ENCODE measurements at regions not wholly inside any gene's neighbourhood (a gene's known extent, or its start where the extent isn't known, plus 50 kb on each side); places are given as distances from the start of the nearest gene placed in this dataset.

DNA sequence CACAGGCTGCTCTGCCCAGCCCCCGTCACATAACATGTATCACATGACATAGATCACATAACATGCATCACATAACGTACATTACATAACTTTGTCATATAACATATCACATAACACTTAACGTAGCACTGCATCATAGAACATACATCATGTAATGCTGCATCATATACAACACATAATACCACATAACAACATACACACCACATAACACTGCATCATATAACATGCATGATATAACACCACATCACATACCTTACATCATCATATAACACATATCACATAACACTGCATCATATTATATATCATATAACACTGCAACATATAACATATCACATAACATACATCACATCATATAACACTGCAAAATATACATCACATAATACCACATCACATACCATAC lies 83.8 kb downstream of the AXIN2 start:
- no peak for DNase-seq

DNA sequence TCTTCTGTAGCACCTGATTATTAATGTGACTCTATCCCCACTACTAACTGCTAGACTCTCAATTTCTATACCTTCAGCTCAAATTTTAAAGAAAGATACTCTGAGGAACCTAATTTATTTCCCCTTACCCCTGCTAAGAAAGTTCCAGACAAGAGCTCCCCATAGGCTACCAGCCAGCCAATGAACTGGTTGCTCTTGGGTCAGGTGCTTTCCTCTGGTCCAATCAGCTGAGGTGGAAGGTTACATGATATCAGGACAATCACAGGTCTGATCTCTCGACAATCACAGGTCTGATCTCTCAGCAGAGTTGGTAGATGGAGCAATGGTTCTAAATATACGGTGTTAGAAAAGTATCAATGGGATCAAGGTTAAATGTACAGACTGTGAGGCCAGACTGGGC lies 86.8 kb downstream of the AXIN2 start:
- DNase-seq = no peak

DNA sequence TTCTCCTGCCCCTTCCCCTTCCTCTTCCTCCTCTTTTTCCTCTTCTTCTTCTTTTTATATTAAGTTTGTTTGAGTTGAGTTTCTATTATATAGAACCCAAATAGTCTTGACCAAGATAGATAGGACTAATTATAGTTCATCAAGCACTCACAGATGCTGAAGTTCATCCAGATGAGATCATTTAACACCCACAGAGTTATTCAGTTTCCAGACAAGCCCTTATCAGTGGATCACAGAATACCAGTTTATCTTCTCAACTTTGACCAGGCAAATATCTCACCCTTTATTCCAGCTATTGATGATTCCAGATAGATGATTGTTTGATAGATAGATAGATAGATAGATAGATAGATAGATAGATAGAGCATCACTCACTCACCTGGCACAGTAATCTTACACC lies 87.5 kb downstream of the AXIN2 start:
- no peak for DNase-seq

DNA sequence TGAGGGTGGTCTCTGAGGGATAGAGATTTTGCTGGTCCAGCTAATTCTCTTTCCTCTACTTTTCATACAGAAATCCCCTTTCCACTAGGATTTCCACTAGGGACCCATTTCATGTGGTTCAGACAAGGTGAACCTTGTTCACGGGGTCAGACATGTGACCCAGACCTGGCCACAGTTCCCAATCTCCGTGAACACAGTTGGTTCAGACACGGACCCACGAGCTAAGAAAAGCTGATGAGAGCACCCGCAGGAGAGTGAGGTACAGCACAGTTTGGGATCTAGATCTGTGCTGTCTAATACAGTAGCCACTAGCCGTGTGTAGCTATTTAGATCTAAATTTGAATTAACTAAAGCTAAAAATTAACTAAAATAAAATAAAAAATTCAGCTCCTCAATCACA lies 88.1 kb downstream of the AXIN2 start:
- no peak for DNase-seq

DNA sequence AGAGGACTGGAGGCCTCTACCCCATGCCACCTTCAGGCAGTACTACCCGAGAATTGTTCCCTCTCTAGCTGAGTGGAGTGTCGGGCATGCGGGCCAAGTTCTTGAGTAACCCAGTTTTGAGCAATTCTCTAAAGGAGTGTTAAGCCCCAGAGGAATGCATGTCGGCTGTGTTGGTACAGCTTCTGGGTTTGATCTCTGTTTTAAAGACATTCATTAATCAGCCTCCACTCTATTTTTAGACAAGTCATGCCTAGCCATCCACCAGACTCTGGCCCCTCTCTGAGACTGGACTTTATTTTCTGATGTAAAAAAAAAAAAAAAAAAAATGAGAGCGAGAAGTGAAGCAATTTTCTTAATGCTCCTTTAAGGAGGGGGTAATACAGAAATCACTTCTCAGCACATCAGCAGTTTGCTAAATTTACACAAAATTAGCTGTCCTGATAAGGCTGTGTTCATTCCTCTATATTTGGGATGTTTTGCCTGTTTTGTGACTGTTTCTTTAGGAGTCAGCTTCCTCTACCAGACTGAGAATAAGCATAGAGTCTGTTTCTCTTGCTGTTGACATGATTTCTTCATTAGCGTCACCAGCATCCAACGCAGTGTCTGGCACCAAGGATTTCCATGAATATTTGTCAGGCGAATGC lies 88.7 kb downstream of the AXIN2 start:
- DNase-seq = no peak

DNA sequence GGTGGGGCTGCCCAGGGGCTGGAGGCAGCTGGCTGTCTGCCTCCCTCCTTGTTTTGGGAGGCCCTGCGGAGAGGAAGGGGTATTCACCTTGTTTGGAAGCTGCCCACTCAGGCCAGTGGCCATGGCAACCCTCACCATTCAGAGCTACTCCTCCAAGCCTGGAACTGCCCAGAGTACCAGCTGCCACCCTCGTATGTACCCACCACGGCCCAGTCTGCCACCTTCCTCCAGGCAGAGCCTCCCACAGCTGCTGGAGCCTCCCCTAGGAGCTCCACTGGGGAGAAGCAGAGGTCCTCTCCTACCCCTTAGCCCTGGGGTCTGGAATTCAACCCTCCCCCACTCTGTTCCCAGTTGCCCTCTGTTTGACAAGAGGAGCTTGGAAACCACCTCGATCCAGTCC lies 90.7 kb downstream of the AXIN2 start:
- DNase-seq = no peak

DNA sequence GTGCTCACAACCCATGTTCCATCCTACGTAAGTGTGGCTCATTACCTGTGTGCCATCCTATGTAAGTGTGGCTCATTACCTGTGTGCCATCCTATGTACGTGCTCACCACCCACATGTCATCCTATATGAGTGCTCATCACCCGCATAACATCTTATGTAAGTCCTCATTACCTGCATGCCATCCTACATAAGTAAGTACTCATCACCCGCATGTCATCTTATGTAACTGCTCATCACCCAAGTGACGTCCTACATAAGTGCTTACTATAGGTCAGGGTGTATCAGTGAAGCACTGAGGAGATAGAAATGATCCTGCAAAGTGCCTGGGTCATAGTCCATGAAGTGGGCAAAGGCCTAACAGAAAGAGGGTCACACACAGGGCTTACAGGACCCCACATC lies 93.1 kb downstream of the AXIN2 start:
- DNase-seq = no peak

DNA sequence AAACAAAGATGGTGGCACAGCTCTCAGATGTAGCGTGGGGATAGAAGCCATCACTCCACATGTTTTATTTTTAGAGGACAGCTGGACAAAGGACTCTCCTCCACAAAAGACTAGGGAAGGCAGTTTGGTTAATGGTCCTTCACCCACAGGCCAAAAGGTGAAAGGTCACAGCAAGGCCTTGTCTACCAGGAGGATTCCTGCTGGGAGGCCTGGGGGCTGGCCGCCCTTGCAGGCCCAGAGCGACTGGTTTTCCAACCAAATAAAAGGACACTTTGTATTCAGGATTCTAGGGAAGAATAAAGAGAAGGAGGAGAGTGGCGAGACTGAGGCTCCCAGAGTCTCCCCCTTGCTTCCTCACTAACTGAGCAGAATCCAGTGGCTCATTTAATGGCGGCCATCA lies 94.3 kb downstream of the AXIN2 start:
- DNase-seq = no peak

DNA sequence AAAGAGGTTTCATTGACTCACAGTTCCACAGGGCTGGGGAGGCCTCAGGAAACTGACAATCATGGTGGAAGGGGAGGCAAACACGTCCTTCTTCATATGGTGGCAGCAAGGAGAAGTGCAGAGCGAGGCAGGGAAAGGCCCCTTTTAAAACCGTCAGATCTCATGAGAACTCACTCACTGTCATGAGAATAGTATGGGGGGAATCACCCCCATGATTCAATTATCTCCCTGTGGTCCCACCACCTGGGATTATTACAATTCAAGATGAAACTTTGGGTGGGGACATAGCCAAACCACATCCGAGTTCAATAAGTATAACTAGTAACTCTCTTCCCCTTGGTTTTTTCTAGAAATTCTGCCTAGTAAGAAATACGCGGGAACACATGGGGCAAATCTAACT lies 94.9 kb downstream of the AXIN2 start:
- DNase-seq = no peak

DNA sequence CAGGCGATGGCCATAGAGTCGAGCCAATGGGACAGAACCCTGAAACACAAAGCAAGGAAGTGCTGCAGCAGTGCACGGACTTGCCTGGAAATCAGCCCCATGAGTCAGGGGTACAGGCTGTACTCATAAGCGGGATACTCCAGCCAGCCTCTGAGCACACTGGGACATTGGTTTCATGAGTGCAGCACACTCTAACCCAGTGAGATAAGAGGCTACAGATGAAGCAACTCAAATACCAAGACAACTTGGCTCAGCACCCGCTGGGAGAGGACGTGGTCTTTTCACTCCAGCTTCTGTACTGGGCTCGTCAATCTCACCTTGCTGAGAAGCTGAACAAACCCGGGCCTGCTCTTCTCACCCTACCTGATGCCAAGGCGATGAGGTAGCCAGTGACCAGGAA lies 98.2 kb downstream of the AXIN2 start:
- no peak for DNase-seq

DNA sequence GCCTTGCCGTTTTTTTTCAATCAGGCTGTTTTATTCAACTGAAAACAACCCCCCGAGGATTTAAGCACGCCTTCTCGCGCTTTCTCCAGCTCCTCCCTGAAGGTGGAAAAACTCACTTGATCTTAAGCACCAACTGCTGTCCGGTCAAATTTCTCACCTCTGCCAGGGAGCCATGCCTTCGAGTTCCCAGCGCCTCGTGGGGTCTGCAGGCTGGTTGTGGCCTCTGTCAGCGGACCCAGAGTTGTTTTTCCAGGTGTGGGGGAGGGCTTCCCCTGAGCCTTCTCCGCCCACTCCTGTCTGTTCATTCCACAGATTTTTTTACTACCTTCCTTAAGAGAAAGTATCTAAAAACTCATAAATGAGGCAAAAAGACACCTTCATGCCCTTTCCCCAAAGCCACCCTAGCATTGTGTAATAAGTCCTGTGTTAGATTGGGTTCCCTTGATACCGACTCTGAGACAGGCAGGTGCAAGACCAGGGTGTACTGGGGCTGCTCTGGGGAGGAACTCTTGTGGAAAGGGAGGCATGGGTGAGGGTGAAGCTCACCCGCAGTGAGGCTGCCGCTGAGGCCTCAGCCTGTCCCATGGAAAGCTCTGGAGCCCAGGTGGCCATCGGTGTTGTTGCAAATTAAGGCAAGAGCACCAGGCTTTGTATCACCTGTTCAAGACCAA lies 101.6 kb downstream of the AXIN2 start:
- DNase-seq = no peak

DNA sequence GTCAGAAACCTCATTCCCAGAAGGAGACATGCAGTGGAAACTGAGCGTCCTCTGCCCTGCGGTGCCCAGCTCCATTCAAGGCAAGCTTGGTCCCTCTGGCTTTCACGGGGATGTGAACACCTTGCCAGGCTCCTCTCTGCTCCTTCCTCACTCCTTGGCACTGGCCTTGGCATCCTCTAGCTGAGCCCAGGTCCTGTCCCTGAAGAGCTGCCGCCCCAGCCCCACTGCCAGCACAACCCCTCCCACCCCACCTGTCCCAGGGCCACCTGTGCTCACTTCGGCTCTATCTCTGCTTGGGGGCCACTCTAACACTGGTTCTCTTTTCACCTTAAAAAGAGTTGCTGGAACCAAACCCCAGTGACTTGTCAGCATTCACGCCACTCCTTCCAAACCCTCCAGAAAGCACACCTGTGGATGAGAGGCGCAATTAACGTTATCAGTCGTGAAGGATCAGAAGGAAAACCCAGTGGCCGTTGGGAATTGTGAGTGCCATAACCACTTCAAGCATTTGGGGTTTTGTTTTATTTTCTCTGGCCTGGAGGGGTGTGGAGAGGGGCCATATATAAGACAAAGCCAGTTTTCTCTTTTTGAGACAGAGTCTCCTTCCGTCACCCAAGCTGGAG lies 103.7 kb downstream of the AXIN2 start:
- DNase-seq = no peak

DNA sequence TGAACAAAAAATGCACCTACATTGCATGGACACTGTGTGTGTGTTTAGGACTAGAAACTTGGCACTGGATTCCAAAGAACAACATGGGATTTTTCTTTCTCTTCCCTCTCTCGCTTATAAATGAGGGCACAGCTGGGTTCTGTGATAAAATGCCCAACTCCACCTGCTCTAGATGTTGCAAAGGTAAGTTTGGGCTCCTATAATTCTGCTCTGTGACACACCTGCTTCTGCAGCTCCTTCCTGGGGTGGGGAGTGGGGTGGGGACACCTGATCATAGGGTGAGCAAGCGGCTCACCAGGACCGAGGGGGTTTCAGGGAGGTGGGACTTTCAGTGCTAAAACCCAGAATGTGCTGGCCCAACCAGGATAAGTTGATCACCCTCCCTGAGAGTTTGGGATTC lies 104.3 kb downstream of the AXIN2 start:
- no peak for DNase-seq

DNA sequence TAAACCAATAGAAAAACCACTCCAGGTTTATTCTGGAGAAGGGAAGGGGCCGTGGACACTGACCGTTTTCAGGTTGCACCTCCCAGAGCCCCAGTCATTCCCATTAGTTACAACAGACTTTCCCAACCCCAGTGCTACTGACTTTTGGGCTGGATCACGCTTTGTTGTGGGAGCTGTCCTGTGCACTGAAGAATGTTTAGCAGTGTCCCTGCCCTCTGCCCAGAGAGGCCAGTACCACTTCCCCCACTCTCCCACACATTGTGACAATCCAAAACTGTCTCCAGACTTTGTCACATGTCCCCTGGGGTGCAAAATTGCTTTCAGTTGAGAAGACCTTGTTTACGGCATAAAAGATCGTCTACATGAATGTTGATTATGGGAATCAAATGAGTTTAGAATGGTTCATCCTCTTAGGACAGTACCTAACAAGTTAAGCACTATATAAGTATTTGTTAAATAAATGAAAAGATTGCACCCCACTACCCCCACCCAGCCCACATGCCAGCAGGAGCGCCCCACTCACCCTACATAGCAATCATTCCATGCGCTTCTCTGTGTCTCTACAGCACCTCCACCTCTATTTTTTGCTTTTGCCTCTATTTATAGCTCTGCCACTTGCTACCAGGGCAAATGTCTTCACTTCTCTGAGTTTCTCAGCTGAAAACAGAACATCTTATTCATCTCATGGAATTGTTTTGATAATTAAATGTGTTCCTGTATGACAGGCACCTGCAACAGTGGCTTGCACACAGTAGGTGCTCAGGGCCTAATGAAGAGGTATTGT lies 104.9 kb downstream of the AXIN2 start:
- DNase-seq = no peak

DNA sequence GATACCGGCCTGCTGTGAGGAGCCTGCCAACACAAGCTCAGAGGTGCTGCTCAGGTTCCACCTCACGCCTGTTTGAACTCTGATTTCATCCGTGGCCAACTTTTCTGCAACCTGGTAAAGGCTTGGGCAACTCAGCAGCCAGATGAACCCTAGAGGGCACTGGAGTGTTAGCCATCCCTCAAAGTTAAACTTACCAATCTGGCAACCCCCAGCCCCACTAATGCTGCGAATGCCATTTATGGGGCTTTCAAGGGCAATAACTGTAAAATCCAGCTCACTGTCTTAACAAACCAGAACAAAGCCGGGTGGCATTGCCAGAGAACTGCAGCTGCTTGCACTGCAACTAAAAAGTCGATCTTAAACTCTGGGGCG lies 105.5 kb downstream of the AXIN2 start:
- DNase-seq = peak in 1 of 2 donors; percentile 6

DNA sequence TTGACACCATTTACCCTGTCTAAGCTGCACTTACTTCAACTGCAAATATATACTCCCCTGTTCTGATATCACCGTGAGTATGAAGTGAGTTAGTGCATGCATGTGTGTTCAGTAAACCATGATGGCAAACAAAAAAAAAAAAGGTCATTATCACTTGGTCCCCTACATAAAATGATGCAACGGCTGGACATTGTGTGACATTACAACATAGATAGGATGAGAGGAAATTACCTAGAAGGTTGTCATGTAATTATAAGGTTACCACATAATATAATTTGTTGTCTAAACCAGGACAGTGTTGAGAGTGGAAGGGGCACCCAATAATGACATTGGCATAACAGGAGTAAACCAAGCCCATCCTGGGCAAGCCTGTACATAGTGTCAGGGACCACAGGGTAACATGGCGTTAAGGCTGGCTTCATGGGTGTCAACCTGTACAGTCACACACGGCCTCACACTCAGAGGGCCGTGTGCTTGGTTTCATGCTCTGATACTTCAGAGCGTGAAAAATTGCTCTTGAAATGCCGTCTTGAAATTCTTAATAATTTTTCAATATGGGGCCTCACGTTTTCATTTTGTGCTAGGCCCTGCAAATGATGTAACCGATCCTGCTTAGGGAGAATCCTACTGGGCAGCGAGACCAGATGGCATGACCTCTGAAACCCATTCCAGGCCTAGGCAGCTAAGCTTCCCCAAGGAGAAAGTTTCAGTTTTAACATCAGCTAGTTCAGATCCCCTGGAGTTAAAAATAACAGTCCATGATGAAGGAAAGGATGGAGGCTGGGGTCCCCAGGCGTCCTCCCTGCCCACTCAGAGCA lies 106.1 kb downstream of the AXIN2 start:
- DNase-seq = no peak

DNA sequence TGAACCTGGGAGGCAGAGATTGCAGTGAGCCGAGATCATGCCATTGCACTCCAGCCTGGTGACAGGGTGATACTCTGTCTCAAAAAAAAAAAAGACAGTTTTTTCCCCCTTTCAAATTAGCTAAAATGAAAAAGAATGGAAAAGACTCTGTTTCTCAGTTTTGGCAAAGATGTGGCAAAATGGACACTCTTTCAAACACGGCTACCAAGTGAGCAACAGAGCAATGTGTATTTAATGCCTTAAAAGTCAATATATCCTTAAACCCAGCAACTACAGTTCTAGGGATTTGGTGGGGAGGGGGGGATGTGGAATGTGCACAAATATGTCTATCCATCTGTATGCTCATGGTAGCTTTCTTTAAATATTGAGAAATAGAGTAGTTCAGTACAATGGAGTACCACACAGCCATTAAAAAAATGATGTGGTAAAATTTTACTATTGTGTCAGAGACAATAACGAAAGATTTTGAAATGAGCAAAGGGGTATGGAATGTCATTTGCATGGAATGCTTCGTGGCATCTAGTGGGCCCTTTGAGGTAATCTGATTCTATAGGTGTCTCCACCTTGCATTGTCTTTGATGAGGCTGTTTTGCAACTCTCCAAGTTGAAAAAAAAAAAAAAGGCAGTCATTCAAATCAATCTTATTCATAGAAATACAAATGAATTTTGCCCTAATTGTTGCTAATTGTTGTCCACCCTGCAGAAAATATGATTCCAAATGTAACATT lies 108.1 kb downstream of the AXIN2 start:
- DNase-seq = no peak

DNA sequence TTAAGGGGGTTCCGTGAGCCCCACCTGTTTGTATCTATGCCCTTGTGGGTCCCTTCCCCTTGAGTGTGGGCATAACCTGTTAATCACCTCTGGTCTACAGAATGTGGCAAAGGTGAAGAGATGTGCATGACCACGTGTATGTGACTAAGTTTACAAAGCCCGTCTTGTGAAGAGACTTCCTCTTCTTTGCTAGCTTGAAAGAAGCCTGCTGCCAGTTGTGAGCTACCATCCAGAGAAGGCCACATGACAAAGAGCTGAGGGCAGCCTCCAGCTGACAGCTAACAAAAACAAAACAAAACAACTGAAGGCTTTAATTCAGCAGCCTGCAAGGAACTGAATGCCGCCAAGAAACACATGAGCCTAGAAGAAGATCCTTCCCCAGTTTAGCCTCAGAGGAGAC lies 112.0 kb downstream of the AXIN2 start:
- no peak for DNase-seq

DNA sequence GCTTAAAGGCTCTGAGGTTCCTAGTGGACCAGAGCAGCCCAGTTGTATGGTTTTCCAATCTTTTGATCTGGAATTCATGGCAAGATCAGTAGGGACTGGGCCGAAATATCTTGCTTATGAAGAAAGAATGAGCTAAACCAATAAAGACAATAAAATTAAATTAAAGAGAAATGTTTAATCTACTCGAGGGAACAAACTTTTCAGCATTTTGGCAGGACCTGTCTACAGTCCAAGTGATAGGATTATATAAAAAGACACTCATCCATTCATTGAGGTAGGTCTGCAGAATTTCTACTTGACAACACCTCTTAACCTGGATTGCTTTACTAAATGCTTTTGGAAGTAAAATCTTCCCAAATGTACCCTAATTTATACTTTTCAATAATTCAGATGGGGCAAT lies 113.6 kb downstream of the AXIN2 start:
- no peak for DNase-seq

DNA sequence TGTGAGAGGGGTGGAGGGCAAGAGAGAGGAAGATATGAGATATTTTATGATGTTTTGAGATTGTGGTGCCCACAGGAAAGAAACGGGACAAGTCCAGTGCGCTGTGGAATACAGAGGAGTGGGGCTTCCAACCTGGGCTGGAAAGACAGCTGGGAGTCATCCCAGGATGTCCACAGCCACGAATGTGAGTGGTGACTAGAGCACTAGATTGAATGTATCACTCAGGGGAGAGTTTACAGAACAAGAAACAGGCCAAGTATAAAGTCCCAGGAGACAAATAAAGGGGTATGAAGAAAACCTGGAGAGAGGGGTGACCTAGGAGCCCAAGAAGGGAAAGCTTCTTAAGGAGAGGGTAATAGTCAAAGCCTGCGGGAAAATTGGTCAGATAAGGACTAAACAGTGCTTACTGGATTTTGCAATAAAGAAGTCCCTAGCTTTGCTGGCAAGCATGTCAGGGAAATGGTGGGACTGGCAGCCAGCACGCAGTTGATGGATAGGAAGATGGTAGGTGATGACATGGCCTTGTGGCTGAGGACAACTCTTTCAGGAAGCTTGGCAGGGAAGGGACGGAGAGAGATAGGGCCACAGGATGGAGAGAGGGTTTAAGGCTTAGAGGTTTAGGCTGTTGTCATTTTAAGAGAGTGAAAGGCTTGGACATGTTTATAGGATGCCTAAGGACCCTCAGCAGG lies 114.5 kb downstream of the AXIN2 start:
- no peak for DNase-seq

DNA sequence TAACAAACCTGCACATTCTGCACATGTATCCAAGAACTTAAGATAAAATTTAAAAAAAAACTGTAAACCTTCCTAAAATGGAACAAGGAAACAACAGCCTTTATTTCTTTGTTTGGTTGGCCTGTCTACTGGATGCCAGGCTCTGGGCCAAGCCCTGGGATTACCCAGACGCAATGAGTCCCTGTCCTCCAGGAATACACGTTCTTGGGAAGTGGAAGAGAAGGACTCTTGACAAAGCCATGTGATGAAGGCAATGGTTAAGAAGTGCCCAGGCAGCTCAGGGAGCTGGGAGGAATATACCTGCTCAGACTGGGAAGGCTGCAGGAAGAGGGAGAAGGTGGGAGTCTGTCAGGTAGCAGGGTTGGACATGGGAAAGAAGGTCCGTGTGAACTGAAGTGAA lies 115.4 kb downstream of the AXIN2 start:
- no peak for DNase-seq

DNA sequence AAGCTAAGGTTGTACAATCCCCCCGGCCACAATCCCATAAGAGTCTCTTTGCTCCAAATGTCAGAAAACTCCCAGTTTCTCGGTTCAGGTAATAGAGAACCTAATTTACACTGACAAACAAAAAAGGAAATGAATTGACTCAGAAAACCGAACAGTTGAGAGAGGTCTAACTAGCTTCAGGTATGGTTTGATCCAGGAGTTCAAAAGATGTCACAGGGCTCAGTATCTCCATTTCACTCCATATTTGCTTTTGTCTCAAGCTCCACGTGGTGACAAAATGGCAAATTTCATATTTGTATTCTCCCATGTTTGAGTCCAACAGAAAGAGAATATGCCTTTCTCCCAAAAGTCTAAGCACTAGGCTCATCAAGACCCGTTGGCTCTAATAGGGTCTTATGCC lies 117.4 kb downstream of the AXIN2 start:
- DNase-seq = no peak

Measured in stimulated activated CD4-positive, alpha-beta T cell treated with anti-CD3 and anti-CD28 coated beads, Interleukin-2, amount 100 ng/mL, for 24 hours (primary cell).